ENCODE measurements at regions not wholly inside any gene's neighbourhood (a gene's known extent, or its start where the extent isn't known, plus 50 kb on each side); places are given as distances from the start of the nearest gene placed in this dataset.

GRCh38 chr16:16780588-16780987 is 401.6 kb downstream of the NPIPA7 start:
- in situ Hi-C loops (cut with HindIII; ENCODE audit: low sequenced_read_pairs): no loop called here

DNA sequence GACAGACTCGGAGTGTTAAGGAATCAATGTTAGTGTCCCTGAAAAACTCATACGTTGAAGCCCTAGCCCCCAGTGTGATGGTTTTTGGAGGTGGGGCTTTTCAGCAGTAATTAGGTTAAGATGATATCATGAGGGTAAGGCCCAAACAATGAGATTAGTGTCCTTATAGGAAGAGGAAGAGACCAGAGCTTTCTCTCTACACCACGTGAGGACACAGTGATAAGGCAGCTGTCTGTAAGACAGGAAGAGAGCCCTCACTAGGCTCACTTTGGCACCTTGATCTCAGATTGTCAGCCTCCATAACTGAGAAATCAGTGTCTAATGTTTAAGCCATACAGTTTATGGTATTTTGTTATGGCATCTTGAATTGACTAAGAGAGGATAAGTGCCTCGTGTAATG is 403.2 kb downstream of the NPIPA7 start:
- in situ Hi-C loops (cut with HindIII; ENCODE audit: low sequenced_read_pairs): no loop called here

GRCh38 chr16:16788004-16788403 is 409.1 kb downstream of the NPIPA7 start:
- in situ Hi-C loops (cut with HindIII; ENCODE audit: low sequenced_read_pairs): no loop called here

- in situ Hi-C loops (cut with HindIII; ENCODE audit: low sequenced_read_pairs): no loop called here
Observed at GRCh38 chr16:16790597-16790996, 411.7 kb downstream of the NPIPA7 start.

DNA sequence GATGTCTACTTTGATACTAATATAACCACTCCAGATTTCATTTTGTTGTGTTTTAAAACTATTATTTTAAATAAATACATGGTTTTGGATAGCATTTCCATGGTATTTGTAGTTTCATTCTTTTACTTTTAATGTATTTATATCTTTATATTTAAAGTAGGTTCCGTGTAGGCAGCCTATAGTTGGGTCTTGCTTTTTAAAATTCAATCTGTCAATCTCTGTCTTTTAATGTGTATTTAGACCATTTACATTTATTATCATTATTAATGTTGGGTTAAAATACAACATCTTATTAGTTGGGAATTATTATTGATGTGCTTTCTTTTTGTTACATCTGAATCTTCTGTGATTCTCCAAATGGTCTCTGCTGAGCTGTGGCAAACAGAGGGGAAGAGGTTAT is 412.1 kb downstream of the NPIPA7 start:
- in situ Hi-C loops (cut with HindIII; ENCODE audit: low sequenced_read_pairs): no loop called here

GRCh38 chr16:16797239-16797638 is 418.3 kb downstream of the NPIPA7 start:
- in situ Hi-C loops (cut with HindIII; ENCODE audit: low sequenced_read_pairs): loop anchor here (5.0 kb wide), 1 partner anchor 50 kb away; no protein-coding TSS in a partner anchor

DNA sequence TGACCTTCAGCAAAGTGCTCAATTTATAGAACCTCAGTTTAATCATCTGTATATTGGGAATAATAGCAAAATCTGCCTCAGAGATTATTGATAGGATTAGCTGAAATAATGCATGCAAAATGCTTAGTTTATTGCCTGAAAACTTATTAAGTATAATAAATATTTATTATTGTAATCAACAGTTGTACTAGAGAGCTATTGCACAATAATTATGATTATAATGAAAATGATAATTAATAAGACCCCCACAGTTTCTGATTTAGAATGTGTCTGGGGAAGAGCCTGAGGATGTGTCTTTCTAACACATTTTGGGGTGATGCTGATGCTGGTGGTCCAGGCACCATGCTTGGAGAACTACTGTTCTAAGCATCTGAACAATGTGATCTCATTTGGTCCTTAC is 419.6 kb downstream of the NPIPA7 start:
- in situ Hi-C loops (cut with HindIII; ENCODE audit: low sequenced_read_pairs): loop anchor here (5.0 kb wide), 1 partner anchor 49 kb away; no protein-coding TSS in a partner anchor

- in situ Hi-C loops (cut with HindIII; ENCODE audit: low sequenced_read_pairs): no loop called here
Observed at GRCh38 chr16:16805809-16806208, 426.9 kb downstream of the NPIPA7 start.

GRCh38 chr16:16815641-16816040 is 436.7 kb downstream of the NPIPA7 start:
- in situ Hi-C loops (cut with HindIII; ENCODE audit: low sequenced_read_pairs): no loop called here

GRCh38 chr16:16817196-16817595 is 438.3 kb downstream of the NPIPA7 start:
- in situ Hi-C loops (cut with HindIII; ENCODE audit: low sequenced_read_pairs): no loop called here

- in situ Hi-C loops (cut with HindIII; ENCODE audit: low sequenced_read_pairs): no loop called here
Observed at GRCh38 chr16:16821261-16821660, 442.3 kb downstream of the NPIPA7 start.

- in situ Hi-C loops (cut with HindIII; ENCODE audit: low sequenced_read_pairs): no loop called here
Observed at GRCh38 chr16:16828913-16829398, 450.0 kb downstream of the NPIPA7 start.

GRCh38 chr16:16830401-16830800 is 451.5 kb downstream of the NPIPA7 start:
- in situ Hi-C loops (cut with HindIII; ENCODE audit: low sequenced_read_pairs): no loop called here

GRCh38 chr16:16830973-16831372 is 452.0 kb downstream of the NPIPA7 start:
- in situ Hi-C loops (cut with HindIII; ENCODE audit: low sequenced_read_pairs): no loop called here

- in situ Hi-C loops (cut with HindIII; ENCODE audit: low sequenced_read_pairs): no loop called here
Observed at GRCh38 chr16:16833165-16833564, 454.2 kb downstream of the NPIPA7 start.

GRCh38 chr16:16850274-16850673 is 471.3 kb downstream of the NPIPA7 start:
- in situ Hi-C loops (cut with HindIII; ENCODE audit: low sequenced_read_pairs): no loop called here

GRCh38 chr16:16857012-16857411 is 478.1 kb downstream of the NPIPA7 start:
- in situ Hi-C loops (cut with HindIII; ENCODE audit: low sequenced_read_pairs): no loop called here

DNA sequence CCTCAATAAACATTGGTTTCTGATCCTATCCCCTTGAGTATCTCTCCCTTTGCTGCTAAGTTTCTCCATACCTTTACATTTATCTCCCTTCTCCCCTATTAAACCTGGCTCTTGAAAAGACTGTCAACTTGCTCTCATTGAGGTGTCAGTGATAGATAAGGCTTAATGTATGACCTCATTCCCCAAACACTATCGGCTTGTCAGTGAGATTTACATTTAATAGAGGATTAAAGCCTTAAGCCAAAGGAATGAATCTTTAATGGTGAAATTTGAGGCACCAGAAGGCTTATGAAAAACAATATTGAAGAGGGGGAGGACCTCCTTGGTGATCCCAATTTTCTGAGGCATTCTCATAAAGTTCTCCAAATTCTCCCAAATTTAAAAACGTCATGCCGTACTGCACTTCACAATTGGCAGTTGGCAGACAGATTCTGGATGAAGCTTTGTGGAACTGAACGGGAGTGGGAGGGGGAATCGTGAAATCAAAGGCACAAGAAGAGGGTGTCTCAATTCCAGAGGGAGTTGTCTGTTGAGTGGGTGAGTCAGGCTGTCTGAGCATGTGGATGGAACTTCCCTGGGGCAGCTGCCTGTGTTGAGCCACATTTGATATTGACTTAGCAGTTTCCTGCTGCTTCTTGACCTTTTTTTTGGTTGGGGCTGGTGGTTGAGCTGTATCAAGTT is 478.8 kb downstream of the NPIPA7 start:
- in situ Hi-C loops (cut with HindIII; ENCODE audit: low sequenced_read_pairs): no loop called here

- in situ Hi-C loops (cut with HindIII; ENCODE audit: low sequenced_read_pairs): no loop called here
Observed at GRCh38 chr16:16861546-16861945, 482.6 kb downstream of the NPIPA7 start.

DNA sequence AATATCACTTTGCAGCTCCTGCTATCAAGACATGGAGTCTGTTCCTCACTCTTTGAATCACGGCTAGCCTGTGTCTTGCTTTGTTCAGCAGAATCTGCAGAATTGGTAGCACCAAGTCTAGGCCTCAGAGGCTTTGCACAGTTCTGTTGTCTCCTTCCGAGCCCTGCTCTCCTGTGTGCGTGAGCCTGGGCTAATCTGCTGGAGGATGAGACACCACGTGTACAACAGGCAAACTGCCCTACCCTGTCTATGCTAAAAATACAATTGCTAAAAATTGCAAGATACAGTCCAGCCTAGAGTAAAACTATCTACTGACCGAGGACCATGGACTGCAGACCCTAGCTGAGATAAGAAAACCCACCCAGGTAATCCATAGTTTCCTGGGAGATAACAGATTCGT is 484.7 kb downstream of the NPIPA7 start:
- in situ Hi-C loops (cut with HindIII; ENCODE audit: low sequenced_read_pairs): no loop called here

GRCh38 chr16:16864536-16864935 is 485.6 kb downstream of the NPIPA7 start:
- in situ Hi-C loops (cut with HindIII; ENCODE audit: low sequenced_read_pairs): no loop called here

GRCh38 chr16:16865374-16865773 is 486.4 kb downstream of the NPIPA7 start:
- in situ Hi-C loops (cut with HindIII; ENCODE audit: low sequenced_read_pairs): no loop called here

DNA sequence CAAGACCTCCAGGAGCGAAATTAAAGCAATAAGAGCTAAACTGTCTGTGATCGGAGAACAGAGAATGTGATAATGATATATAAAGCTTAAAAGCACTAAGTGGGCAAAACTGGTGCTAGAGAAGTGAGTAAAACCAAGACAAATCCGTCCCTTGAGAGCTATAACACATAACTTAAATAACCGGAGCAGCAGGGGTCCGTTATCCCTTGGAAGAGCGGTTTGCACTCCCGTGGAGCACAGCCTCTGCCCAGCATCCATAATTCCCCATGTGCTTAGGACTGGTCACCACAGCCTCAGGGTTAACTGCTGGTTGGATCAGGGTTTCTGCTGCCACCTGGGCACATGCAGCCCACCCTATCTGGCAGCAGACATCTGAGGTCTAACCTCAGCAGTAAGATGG is 489.0 kb downstream of the NPIPA7 start:
- in situ Hi-C loops (cut with HindIII; ENCODE audit: low sequenced_read_pairs): no loop called here
